ENCODE measurements at regions not wholly inside any gene's neighbourhood (a gene's known extent, or its start where the extent isn't known, plus 50 kb on each side); places are given as distances from the start of the nearest gene placed in this dataset.

DNA sequence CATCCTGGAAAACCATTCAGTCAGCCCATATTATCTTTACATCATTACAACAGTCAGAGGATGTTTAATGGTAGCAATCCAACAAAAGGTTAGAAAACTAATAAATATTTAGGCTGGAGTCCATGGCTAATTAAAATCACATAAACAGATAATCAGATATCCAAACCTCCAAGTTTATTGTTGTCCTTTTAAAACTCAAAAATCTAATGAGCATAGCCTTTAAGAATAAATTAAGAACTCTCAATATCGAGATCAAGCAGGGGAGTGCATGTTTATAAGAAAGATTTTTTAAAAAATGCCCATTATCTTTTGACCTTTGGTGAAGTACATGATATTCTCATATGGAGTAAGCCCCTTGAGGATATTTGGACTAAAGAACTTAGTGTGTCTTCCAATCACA is 842.9 kb upstream of the SEMA6A start:
- no peaks in the 10 kb centered on the region for H3K9me3 ChIP-seq
- no peak for DNase-seq (ENCODE audit: low spot score in 2 of 2)
- no peak overlapping the region for H3K27ac ChIP-seq
- no peaks in the 10 kb centered on the region for H3K36me3 ChIP-seq
- no peak for TF ChIP-seq POLR2AphosphoS5 (IDR thresholded peaks at IDR 0.05)
- TF ChIP-seq EP300 (IDR thresholded peaks at IDR 0.05) = no peak
- TF ChIP-seq CTCF (IDR thresholded peaks at IDR 0.05) = no peak
- TF ChIP-seq POLR2A (IDR thresholded peaks at IDR 0.05) = no peak
- H3K4me1 ChIP-seq = no peaks in the 10 kb centered on the region
- no peaks in the 10 kb centered on the region for H3K27me3 ChIP-seq
- 69% methylated on average over 1 of the region's 1 CpG for WGBS
- no peak overlapping the region for H3K4me3 ChIP-seq

DNA sequence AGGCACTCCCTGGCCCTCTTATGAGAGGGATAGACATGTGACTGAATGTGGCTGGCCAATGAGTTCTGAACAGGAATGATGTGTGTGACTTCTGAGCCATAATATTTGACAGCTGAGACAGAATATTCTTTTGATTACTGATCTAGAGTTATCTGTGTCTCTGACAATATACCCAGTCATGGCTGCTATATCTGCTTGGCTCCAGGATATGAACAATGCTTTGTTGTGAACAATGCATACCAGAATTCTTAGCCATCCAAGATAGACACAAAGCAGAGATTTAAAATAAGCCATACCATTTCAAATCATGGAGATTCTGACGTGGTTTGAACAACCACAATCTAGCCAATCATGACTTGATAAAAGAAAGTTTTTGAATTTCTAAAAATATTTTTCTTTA is 840.3 kb upstream of the SEMA6A start:
- H3K36me3 ChIP-seq = no peaks in the 10 kb centered on the region
- H3K4me3 ChIP-seq = no peak overlapping the region
- 63% methylated on average over 1 of the region's 1 CpG for WGBS
- H3K27me3 ChIP-seq = no peaks in the 10 kb centered on the region
- H3K9me3 ChIP-seq = no peaks in the 10 kb centered on the region
- no peak for DNase-seq (ENCODE audit: low spot score in 2 of 2)
- no peak overlapping the region for H3K27ac ChIP-seq
- TF ChIP-seq POLR2AphosphoS5 (IDR thresholded peaks at IDR 0.05) = no peak
- no peak for TF ChIP-seq CTCF (IDR thresholded peaks at IDR 0.05)
- no peak for TF ChIP-seq POLR2A (IDR thresholded peaks at IDR 0.05)
- no peak for TF ChIP-seq EP300 (IDR thresholded peaks at IDR 0.05)
- no peaks in the 10 kb centered on the region for H3K4me1 ChIP-seq

DNA sequence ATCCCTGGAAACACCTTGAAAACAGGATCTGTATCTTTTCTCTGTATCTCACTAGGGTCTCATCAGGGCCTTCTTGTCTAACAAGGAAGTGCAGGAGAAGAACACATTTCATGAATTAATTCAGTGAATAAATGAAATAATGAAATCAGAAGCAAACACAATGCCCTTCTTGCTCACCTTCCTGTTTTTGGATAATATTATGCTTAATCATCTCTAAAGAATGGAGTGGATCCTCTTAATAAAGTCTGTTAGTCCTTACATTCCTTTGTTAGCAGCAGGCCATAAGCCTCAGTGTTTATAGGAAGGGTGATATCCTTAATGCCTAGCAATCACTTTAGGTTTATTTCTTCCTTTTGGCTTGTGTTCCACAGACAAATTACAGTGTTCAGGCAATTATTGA is 837.1 kb upstream of the SEMA6A start:
- H3K4me3 ChIP-seq = no peak overlapping the region
- no peaks in the 10 kb centered on the region for H3K4me1 ChIP-seq
- DNase-seq (ENCODE audit: low spot score in 2 of 2) = no peak
- TF ChIP-seq POLR2A (IDR thresholded peaks at IDR 0.05) = no peak
- no peak for TF ChIP-seq POLR2AphosphoS5 (IDR thresholded peaks at IDR 0.05)
- TF ChIP-seq EP300 (IDR thresholded peaks at IDR 0.05) = no peak
- TF ChIP-seq CTCF (IDR thresholded peaks at IDR 0.05) = no peak
- no peak overlapping the region for H3K27ac ChIP-seq
- no peaks in the 10 kb centered on the region for H3K27me3 ChIP-seq
- no peaks in the 10 kb centered on the region for H3K9me3 ChIP-seq
- H3K36me3 ChIP-seq = no peaks in the 10 kb centered on the region

- Histone ChIP-seq H3K4me3 (no peak overlapping the region), H3K27ac (no peak overlapping the region), H3K36me3 (no peaks in the 10 kb centered on the region), H3K4me1 (no peaks in the 10 kb centered on the region), H3K27me3 (no peaks in the 10 kb centered on the region), H3K9me3 (no peaks in the 10 kb centered on the region)
- no peak for DNase-seq (ENCODE audit: low spot score in 2 of 2)
- 96% methylated on average over 2 of the region's 2 CpGs for WGBS
- TF ChIP-seq CTCF (IDR thresholded peaks at IDR 0.05) (no peak), POLR2A (IDR thresholded peaks at IDR 0.05) (no peak), POLR2AphosphoS5 (IDR thresholded peaks at IDR 0.05) (no peak), EP300 (IDR thresholded peaks at IDR 0.05) (no peak)
Observed at GRCh38 chr5:117405197-117405596, 830.6 kb upstream of the SEMA6A start.

- Histone ChIP-seq H3K4me3 (no peak overlapping the region), H3K9me3 (no peaks in the 10 kb centered on the region), H3K27me3 (no peaks in the 10 kb centered on the region), H3K27ac (no peak overlapping the region), H3K4me1 (no peaks in the 10 kb centered on the region), H3K36me3 (no peaks in the 10 kb centered on the region)
- no peak for DNase-seq (ENCODE audit: low spot score in 2 of 2)
- TF ChIP-seq CTCF (IDR thresholded peaks at IDR 0.05) (no peak), EP300 (IDR thresholded peaks at IDR 0.05) (no peak), POLR2A (IDR thresholded peaks at IDR 0.05) (no peak), POLR2AphosphoS5 (IDR thresholded peaks at IDR 0.05) (no peak)
- WGBS = 62% methylated on average over 6 of the region's 6 CpGs
Observed at GRCh38 chr5:117394506-117395157, 820.0 kb upstream of the SEMA6A start.
